ENCODE measurements at regions not wholly inside any gene's neighbourhood (a gene's known extent, or its start where the extent isn't known, plus 50 kb on each side); places are given as distances from the start of the nearest gene placed in this dataset.

GRCh38 chr17:77032929-77033328 lies 107.8 kb upstream of the SEC14L1 start:
- no peak overlapping the region for H3K4me3 Mint-ChIP-seq
- no peaks in the 10 kb centered on the region for H3K4me1 ChIP-seq (ENCODE audit: control insufficient read depth in 1 of 2, insufficient read depth in 2 of 2, low read length in 2 of 2)

GRCh38 chr17:77033892-77034404 lies 106.8 kb upstream of the SEC14L1 start:
- Histone ChIP-seq H4K20me1 (ENCODE audit: insufficient read depth, low read length) (no peaks in the 10 kb centered on the region), H3K9me3 (replicated peaks in 1 of 2; ENCODE audit: control insufficient read depth in 1 of 2, insufficient read depth in 1 of 2, low read length in 2 of 2) (peaks cover 13 to 22% of the 10 kb centered on the region in 2 donors), H3K27me3 (ENCODE audit: control insufficient read depth in 2 of 2, insufficient read depth in 2 of 2, low read length in 2 of 2) (peaks cover 0 to 14% of the 10 kb centered on the region in 2 donors), H3K79me2 (ENCODE audit: insufficient read depth, low read length) (no peaks in the 10 kb centered on the region), H3K36me3 (replicated peaks in 1 of 2; ENCODE audit: control insufficient read depth in 1 of 2, insufficient read depth in 2 of 2, low read length in 2 of 2) (no peaks in the 10 kb centered on the region), H3K4me1 (ENCODE audit: control insufficient read depth in 1 of 2, insufficient read depth in 2 of 2, low read length in 2 of 2) (no peaks in the 10 kb centered on the region), H2AFZ (ENCODE audit: insufficient read depth, low read depth, low read length, poor library complexity, severe bottlenecking) (no peak overlapping the region), H3K27ac (ENCODE audit: low read depth in 1 of 2, low read length in 2 of 2) (no peak overlapping the region), H3K4me3 (replicated peaks in 1 of 3; ENCODE audit: low read depth in 2 of 3, low read length in 3 of 3) (no peak overlapping the region), H3K4me2 (replicated peaks; ENCODE audit: extremely low read depth, low read length, poor library complexity, severe bottlenecking) (no peak overlapping the region), H3K9ac (ENCODE audit: insufficient read depth, low read length, poor library complexity, severe bottlenecking) (no peak overlapping the region)
- Mint-ChIP-seq H3K4me3 (no peak overlapping the region), H3K27me3 (ENCODE audit: low read depth in 3 of 3) (peaks cover 14 to 27% (median 19%) of the 10 kb centered on the region in 3 donors), H3K9me3 (peaks cover 6 to 36% (median 23%) of the 10 kb centered on the region in 7 donors), H3K36me3 (no peaks in the 10 kb centered on the region), H3K27ac (no peak overlapping the region), H3K4me1 (peaks cover 2% of the 10 kb centered on the region)
- TF ChIP-seq CTCF (IDR thresholded peaks at IDR 0.05): no peak
- intact Hi-C loops (cut with micrococcal nuclease): no loop called here
- DNase-seq: no peak
- 92% methylated on average over 9 of the region's 13 CpGs for WGBS (ENCODE audit: insufficient coverage)

More at GRCh38 chr17:77032929-77033328, 107.8 kb upstream of the SEC14L1 start:
- Histone ChIP-seq H3K4me3 (replicated peaks in 1 of 3; ENCODE audit: low read depth in 2 of 3, low read length in 3 of 3) (no peak overlapping the region), H3K4me2 (replicated peaks; ENCODE audit: extremely low read depth, low read length, poor library complexity, severe bottlenecking) (no peak overlapping the region), H4K20me1 (ENCODE audit: insufficient read depth, low read length) (no peaks in the 10 kb centered on the region), H3K79me2 (ENCODE audit: insufficient read depth, low read length) (no peaks in the 10 kb centered on the region), H3K36me3 (replicated peaks in 1 of 2; ENCODE audit: control insufficient read depth in 1 of 2, insufficient read depth in 2 of 2, low read length in 2 of 2) (no peaks in the 10 kb centered on the region), H3K9me3 (replicated peaks in 1 of 2; ENCODE audit: control insufficient read depth in 1 of 2, insufficient read depth in 1 of 2, low read length in 2 of 2) (peaks cover 23 to 32% of the 10 kb centered on the region in 2 donors), H3K27ac (ENCODE audit: low read depth in 1 of 2, low read length in 2 of 2) (no peak overlapping the region), H3K27me3 (ENCODE audit: control insufficient read depth in 2 of 2, insufficient read depth in 2 of 2, low read length in 2 of 2) (peaks cover 0 to 13% of the 10 kb centered on the region in 2 donors), H3K9ac (ENCODE audit: insufficient read depth, low read length, poor library complexity, severe bottlenecking) (no peak overlapping the region), H2AFZ (ENCODE audit: insufficient read depth, low read depth, low read length, poor library complexity, severe bottlenecking) (no peak overlapping the region)
- H3K27me3 Mint-ChIP-seq (ENCODE audit: low read depth in 3 of 3): peaks cover 14 to 25% (median 16%) of the 10 kb centered on the region in 3 donors
- no peak overlapping the region for H3K27ac Mint-ChIP-seq
- H3K4me1 Mint-ChIP-seq: peaks cover 2% of the 10 kb centered on the region
- no peak for DNase-seq
- H3K9me3 Mint-ChIP-seq: peaks cover 15 to 45% (median 34%) of the 10 kb centered on the region in 7 donors
- 80% methylated on average over 1 of the region's 4 CpGs for WGBS (ENCODE audit: insufficient coverage)
- no peaks in the 10 kb centered on the region for H3K36me3 Mint-ChIP-seq
- TF ChIP-seq CTCF (IDR thresholded peaks at IDR 0.05): no peak
- intact Hi-C loops (cut with micrococcal nuclease): no loop called here

Data from CD14-positive monocyte (primary cell).